PC-3 (cell line): ENCODE measurements at regions not wholly inside any gene's neighbourhood (a gene's known extent, or its start where the extent isn't known, plus 50 kb on each side); places are given as distances from the start of the nearest gene placed in this dataset.

Experiments
- ATAC-seq: fragments of 200-7000 bp; cut with Tn5 transposase; 2 replicates; pipeline ENCODE4 v1.9.1; 2020; ENCODE audit warnings: mild to moderate bottlenecking, moderate library complexity
- BruUV-seq: library from RNA; stranded (reverse); fragments of 400-500 nt; replicated peaks from 2 replicates; lab custom pipeline; 2021; lab: Mats Ljungman, UMichigan
- CTCF ChIA-PET: fragments of 300-600 bp; sonication (Branson Sonifier 250); formaldehyde crosslinking; loops from one replicate; lab custom pipeline; 2022; ENCODE audit warnings: antibody characterized with exemption; lab: Charles Lee
- POLR2A ChIA-PET: fragments of 300-600 bp; sonication (Branson Sonifier 250); formaldehyde crosslinking; loops from one replicate; lab custom pipeline; 2022; ENCODE audit warnings: antibody characterized with exemption; ENCODE audit not compliant: unreplicated experiment; lab: Charles Lee
- DNase-seq: peaks from one replicate; pipeline ENCODE4 v3.0.0-alpha.2; 2015
- H2AFZ ChIP-seq: fragments of 300-600 bp; sonication (generic); 2 replicates; pipeline ENCODE4 v1.6.0; 2016; ENCODE audit warnings: antibody characterized with exemption, low read length
- H3F3A ChIP-seq: fragments of 300-600 bp; sonication (generic); one replicate; pipeline ENCODE4 v1.6.0; 2017; ENCODE audit warnings: antibody characterized with exemption, low read length, control low read depth, mild to moderate bottlenecking; ENCODE audit not compliant: unreplicated experiment
- H3K27ac ChIP-seq: fragments of 300-600 bp; sonication (generic); 2 replicates; pipeline ENCODE4 v1.5.1; 2016; ENCODE audit warnings: mild to moderate bottlenecking, low read length
- H3K27me3 ChIP-seq: fragments of 300-600 bp; sonication (generic); 2 replicates; pipeline ENCODE4 v1.6.1; 2016; ENCODE audit warnings: low read length, mixed read lengths
- H3K36me3 ChIP-seq: fragments of 300-600 bp; sonication (generic); 2 replicates; pipeline ENCODE4 v1.6.1; 2016; ENCODE audit warnings: low read depth, mixed run types, low read length, mixed read lengths
- H3K4me1 ChIP-seq: fragments of 300-600 bp; sonication (generic); 2 replicates; pipeline ENCODE4 v1.5.1; 2016; ENCODE audit warnings: low read length; ENCODE audit not compliant: insufficient read depth
- H3K4me2 ChIP-seq: fragments of 300-600 bp; sonication (generic); 2 replicates; pipeline ENCODE4 v1.6.0; 2016; ENCODE audit warnings: low read length
- H3K4me3 ChIP-seq: fragments of 300-600 bp; sonication (generic); 2 replicates; pipeline ENCODE4 v1.5.1; 2016; ENCODE audit warnings: mild to moderate bottlenecking, low read length, mixed read lengths
- H3K79me2 ChIP-seq: fragments of 300-600 bp; sonication (generic); 2 replicates; pipeline ENCODE4 v1.6.1; 2017; ENCODE audit warnings: low read length, mixed read lengths
- H3K9ac ChIP-seq: fragments of 300-600 bp; sonication (generic); 2 replicates; pipeline ENCODE4 v1.6.0; 2016; ENCODE audit warnings: mild to moderate bottlenecking, low read length
- H3K9me2 ChIP-seq: fragments of 300-600 bp; sonication (generic); replicated peaks from 2 replicates; pipeline ENCODE4 v1.6.1; 2016; ENCODE audit warnings: mixed run types, low read length, mixed read lengths
- H3K9me3 ChIP-seq: fragments of 300-600 bp; sonication (generic); 2 replicates; pipeline ENCODE4 v1.6.1; 2016; ENCODE audit warnings: low read length, mixed read lengths
- H4K20me1 ChIP-seq: fragments of 300-600 bp; sonication (generic); 2 replicates; pipeline ENCODE4 v1.6.1; 2016; ENCODE audit warnings: low read length, mixed read lengths
- CTCF ChIP-seq: fragments of 300-600 bp; sonication (generic); conservative IDR thresholded peaks from 2 replicates; pipeline ENCODE4 v1.5.1; 2017; ENCODE audit warnings: antibody characterized with exemption, low read depth, mild to moderate bottlenecking, low read length
- EZH2 ChIP-seq: fragments of 300-600 bp; sonication (generic); IDR thresholded peaks from one replicate; pipeline ENCODE4 v1.6.1; 2017; ENCODE audit warnings: antibody characterized with exemption, mild to moderate bottlenecking, low read length; ENCODE audit not compliant: unreplicated experiment
- EZH2phosphoT487 ChIP-seq: fragments of 300-600 bp; sonication (generic); IDR thresholded peaks from 2 replicates; pipeline ENCODE4 v1.6.1; 2018; ENCODE audit warnings: mild to moderate bottlenecking, antibody characterized with exemption, low read length, borderline replicate concordance
- intact Hi-C: fragments of 100-400 bp; cut with micrococcal nuclease; formaldehyde crosslinking; loops from 2 replicates; pipeline ENCODE4 v1.9.0; 2023

DNA sequence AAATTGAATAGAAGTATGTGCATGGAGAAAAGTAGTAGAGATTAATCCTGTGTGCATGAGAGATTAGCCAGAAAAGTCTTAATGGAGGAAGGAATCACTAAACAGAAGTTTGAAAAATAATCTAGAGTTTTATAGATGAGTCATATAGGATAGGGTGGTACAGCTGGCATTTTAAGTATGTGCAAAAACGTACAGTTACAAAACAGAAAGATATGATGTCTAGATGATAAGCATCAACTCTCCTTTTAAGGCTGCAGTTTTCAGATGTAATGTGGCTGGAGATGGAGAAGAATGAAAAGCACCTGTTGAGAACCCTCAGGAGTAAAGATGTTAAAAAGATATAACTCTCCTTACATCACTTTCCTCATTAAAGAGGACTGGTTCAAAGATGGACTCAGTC, 271.3 kb downstream of the STK31 start:
- no TSS peak for BruUV-seq
- Histone ChIP-seq H3F3A (no peaks in the 10 kb centered on the region), H3K27ac (no peak overlapping the region), H3K9me2 (no peaks in the 10 kb centered on the region), H3K36me3 (no peaks in the 10 kb centered on the region), H3K4me1 (no peaks in the 10 kb centered on the region), H3K79me2 (no peaks in the 10 kb centered on the region), H3K9me3 (0 out of 2 replicates have a peak, but pooled peaks cover 4% of the 10 kb centered on the region), H3K27me3 (no peaks in the 10 kb centered on the region), H3K4me3 (no peak overlapping the region), H3K9ac (no peak overlapping the region), H4K20me1 (no peaks in the 10 kb centered on the region), H2AFZ (no peak overlapping the region), H3K4me2 (no peak overlapping the region)
- DNase-seq (no peak), ATAC-seq (no peak)
- TF ChIP-seq CTCF (no peak), EZH2phosphoT487 (no peak)
- POLR2A ChIA-PET = no interaction called here
- intact Hi-C loops = no loop called here
- CTCF ChIA-PET = no interaction called here

GRCh38 chr7:23981758-23982157, 271.7 kb downstream of the STK31 start:
- Histone ChIP-seq H2AFZ (no peak overlapping the region), H3K4me2 (no peak overlapping the region), H4K20me1 (no peaks in the 10 kb centered on the region), H3K9me3 (0 out of 2 replicates have a peak, but pooled peaks cover 4% of the 10 kb centered on the region), H3K36me3 (no peaks in the 10 kb centered on the region), H3K4me1 (no peaks in the 10 kb centered on the region), H3K79me2 (no peaks in the 10 kb centered on the region), H3K27me3 (no peaks in the 10 kb centered on the region), H3K4me3 (no peak overlapping the region), H3K9me2 (no peaks in the 10 kb centered on the region), H3K9ac (no peak overlapping the region), H3K27ac (no peak overlapping the region), H3F3A (no peaks in the 10 kb centered on the region)
- ATAC-seq (no peak), DNase-seq (no peak)
- intact Hi-C loops = no loop called here
- no TSS peak for BruUV-seq
- ChIA-PET POLR2A (no interaction called here), CTCF (no interaction called here)
- TF ChIP-seq EZH2 = no peak
- no peak for TF ChIP-seq EZH2phosphoT487
- TF ChIP-seq CTCF = no peak

DNA sequence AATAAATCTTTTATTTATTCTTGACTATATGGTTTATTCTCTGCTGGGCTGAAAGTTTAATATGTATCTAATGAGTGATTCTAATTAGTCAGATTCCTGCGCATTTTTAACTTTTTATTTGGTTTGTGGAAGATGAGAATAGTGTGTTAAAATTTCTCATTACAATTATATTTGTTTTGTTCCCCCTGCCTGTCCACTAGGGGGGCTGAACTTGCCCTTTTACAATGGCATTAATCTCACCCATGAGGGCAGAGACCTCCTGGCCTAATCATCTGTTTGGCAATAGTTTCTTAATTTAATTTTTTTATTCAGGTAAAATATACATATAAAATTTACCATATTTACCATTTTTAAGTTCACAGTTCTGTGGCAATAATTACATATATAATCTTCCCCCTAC, 278.5 kb upstream of the NPY start:
- Histone ChIP-seq H3K79me2 (no peaks in the 10 kb centered on the region), H3F3A (no peaks in the 10 kb centered on the region), H3K9me2 (no peaks in the 10 kb centered on the region), H3K4me2 (no peak overlapping the region), H3K9me3 (no peaks in the 10 kb centered on the region), H3K36me3 (no peaks in the 10 kb centered on the region), H3K9ac (no peak overlapping the region), H3K4me3 (no peak overlapping the region), H4K20me1 (no peaks in the 10 kb centered on the region), H3K27ac (no peak overlapping the region), H3K27me3 (no peaks in the 10 kb centered on the region), H2AFZ (no peak overlapping the region), H3K4me1 (no peaks in the 10 kb centered on the region)
- no peak for DNase-seq
- TF ChIP-seq CTCF = no peak
- BruUV-seq = no TSS peak
- no peak for ATAC-seq
- intact Hi-C loops = no loop called here
- POLR2A ChIA-PET = no interaction called here
- CTCF ChIA-PET = no interaction called here
